KMS-11 (cell line): ENCODE measurements at regions not wholly inside any gene's neighbourhood (a gene's known extent, or its start where the extent isn't known, plus 50 kb on each side); places are given as distances from the start of the nearest gene placed in this dataset.

ENCODE experiments used
- H2AFZ ChIP-seq: fragments of 200-600 bp; sonication (generic); 2 replicates; pipeline ENCODE4 v1.6.1; 2016; ENCODE audit warnings: antibody characterized with exemption, mixed run types, low read depth
- H3K27ac ChIP-seq: fragments of 200-600 bp; sonication (generic); 2 replicates; pipeline ENCODE4 v1.6.1; 2016; ENCODE audit warnings: mild to moderate bottlenecking, mixed run types
- H3K27me3 ChIP-seq: fragments of 200-600 bp; sonication (generic); 2 replicates; pipeline ENCODE4 v1.6.1; 2017; ENCODE audit warnings: mild to moderate bottlenecking, low read depth, mixed run types, moderate library complexity; ENCODE audit not compliant: insufficient read depth
- H3K36me3 ChIP-seq: fragments of 200-600 bp; sonication (generic); 2 replicates; pipeline ENCODE4 v1.6.1; 2017; ENCODE audit warnings: mild to moderate bottlenecking, mixed run types; ENCODE audit not compliant: insufficient read depth
- H3K4me1 ChIP-seq: fragments of 200-600 bp; sonication (generic); 2 replicates; pipeline ENCODE4 v1.6.1; 2016; ENCODE audit warnings: mild to moderate bottlenecking, low read depth, mixed run types; ENCODE audit not compliant: poor library complexity, severe bottlenecking
- H3K4me2 ChIP-seq: fragments of 200-600 bp; sonication (generic); 2 replicates; pipeline ENCODE4 v1.7.0; 2016; ENCODE audit warnings: mild to moderate bottlenecking, mixed run types
- H3K4me3 ChIP-seq: fragments of 200-600 bp; sonication (generic); IDR thresholded peaks from 2 replicates; pipeline ENCODE4 v1.6.1; 2017; ENCODE audit warnings: low read depth, low read length, mixed read lengths; ENCODE audit not compliant: insufficient read depth
- H3K79me2 ChIP-seq: fragments of 200-600 bp; sonication (generic); 2 replicates; pipeline ENCODE4 v1.6.1; 2016; ENCODE audit warnings: low read depth, mixed run types; ENCODE audit not compliant: insufficient read depth
- H3K9ac ChIP-seq: fragments of 200-600 bp; sonication (generic); 2 replicates; pipeline ENCODE4 v1.6.1; 2016; ENCODE audit warnings: mild to moderate bottlenecking, mixed run types
- H4K20me1 ChIP-seq: fragments of 200-600 bp; sonication (generic); 2 replicates; pipeline ENCODE4 v1.6.1; 2016; ENCODE audit warnings: mild to moderate bottlenecking, mixed run types; ENCODE audit not compliant: insufficient read depth
- CTCF ChIP-seq: fragments of 200-600 bp; sonication (generic); conservative IDR thresholded peaks from 2 replicates; pipeline ENCODE4 v1.6.1; 2017; ENCODE audit warnings: low read depth, mild to moderate bottlenecking, antibody characterized with exemption, low read length, moderate library complexity, mixed read lengths

- no peak for TF ChIP-seq CTCF
- Histone ChIP-seq H3K4me2 (peak overlapping the region; percentile 59), H4K20me1 (no peaks in the 10 kb centered on the region), H3K4me3 (no peak overlapping the region), H3K9ac (peak overlapping the region; percentile 5; the same call in 1 of the 2 replicates), H2AFZ (peak overlapping the region; percentile 66), H3K27ac (peak overlapping the region; percentile 66), H3K36me3 (no peaks in the 10 kb centered on the region), H3K79me2 (no peaks in the 10 kb centered on the region), H3K27me3 (no peaks in the 10 kb centered on the region), H3K4me1 (peaks cover 47% of the 10 kb centered on the region)
Observed at GRCh38 chr2:180360283-180360618, 353.2 kb upstream of the CWC22 start.

- peak overlapping the region; percentile 66 for H3K27ac ChIP-seq
- H3K27me3 ChIP-seq = no peaks in the 10 kb centered on the region
- H4K20me1 ChIP-seq = no peaks in the 10 kb centered on the region
- H3K4me1 ChIP-seq = peaks cover 47% of the 10 kb centered on the region
- peak overlapping the region; percentile 59 for H3K4me2 ChIP-seq
- peak overlapping the region; percentile 5; the same call in 1 of the 2 replicates for H3K9ac ChIP-seq
- peak; percentile 74 for TF ChIP-seq CTCF
- H3K4me3 ChIP-seq = no peak overlapping the region
- no peaks in the 10 kb centered on the region for H3K36me3 ChIP-seq
- peak overlapping the region; percentile 66 for H2AFZ ChIP-seq
- no peaks in the 10 kb centered on the region for H3K79me2 ChIP-seq
Observed at GRCh38 chr2:180359522-180360282, 352.6 kb upstream of the CWC22 start.

- TF ChIP-seq CTCF = 0 out of 2 replicates have a peak, but pooled peaks have one; percentile 24
- no peak overlapping the region; the same call in 1 of the 2 replicates for H3K27ac ChIP-seq
- peak overlapping the region; percentile 66; the same call in 1 of the 2 replicates for H2AFZ ChIP-seq
- H3K4me2 ChIP-seq = peak overlapping the region; percentile 59; the same call in 1 of the 2 replicates
- H3K4me1 ChIP-seq = peaks cover 47% of the 10 kb centered on the region
- H4K20me1 ChIP-seq = no peaks in the 10 kb centered on the region
- no peaks in the 10 kb centered on the region for H3K27me3 ChIP-seq
- H3K4me3 ChIP-seq = no peak overlapping the region
- H3K9ac ChIP-seq = no peak overlapping the region
- H3K36me3 ChIP-seq = no peaks in the 10 kb centered on the region
- H3K79me2 ChIP-seq = no peaks in the 10 kb centered on the region
Observed at GRCh38 chr2:180358458-180358857, 351.4 kb upstream of the CWC22 start.

- Histone ChIP-seq H2AFZ (no peak overlapping the region), H3K9ac (no peak overlapping the region), H3K4me2 (no peak overlapping the region), H3K4me1 (peaks cover 47% of the 10 kb centered on the region), H3K36me3 (no peaks in the 10 kb centered on the region), H3K4me3 (no peak overlapping the region), H3K27ac (no peak overlapping the region), H3K79me2 (no peaks in the 10 kb centered on the region), H4K20me1 (no peaks in the 10 kb centered on the region), H3K27me3 (no peaks in the 10 kb centered on the region)
- TF ChIP-seq CTCF = no peak
Observed at GRCh38 chr2:180356676-180357075, 349.6 kb upstream of the CWC22 start.
